ENCODE measurements at regions not wholly inside any gene's neighbourhood (a gene's known extent, or its start where the extent isn't known, plus 50 kb on each side); places are given as distances from the start of the nearest gene placed in this dataset.

GRCh38 chr20:48070991-48071652 is 285.8 kb upstream of the SULF2 start:
- H3F3A ChIP-seq (ENCODE audit: control insufficient read depth, insufficient read depth), result no peaks in the 10 kb centered on the region
- no peak overlapping the region for H3K4me2 ChIP-seq (ENCODE audit: low read length)
- no peak for TF ChIP-seq CTCF (IDR thresholded peaks at IDR 0.05; ENCODE audit: low read depth, low read length, poor library complexity, severe bottlenecking)
- no peak for TF ChIP-seq EZH2phosphoT487 (IDR thresholded peaks at IDR 0.05; ENCODE audit: borderline replicate concordance, low read length)
- no peaks in the 10 kb centered on the region for H3K9me2 ChIP-seq (replicated peaks; ENCODE audit: control insufficient read depth, low read length)
- no peaks in the 10 kb centered on the region; the same call in 1 of the 2 replicates for H3K79me2 ChIP-seq (ENCODE audit: control insufficient read depth, low read length)
- H3K27me3 ChIP-seq (ENCODE audit: control insufficient read depth, low read length), result peaks cover 3% of the 10 kb centered on the region; the same call in 1 of the 2 replicates
- no peaks in the 10 kb centered on the region for H3K9me3 ChIP-seq (ENCODE audit: control insufficient read depth, insufficient read depth, low read length)
- no peak overlapping the region for H3K4me3 ChIP-seq (ENCODE audit: low read length)
- no peaks in the 10 kb centered on the region for H3K4me1 ChIP-seq (ENCODE audit: control insufficient read depth, low read length)
- H3K36me3 ChIP-seq (ENCODE audit: control insufficient read depth, low read length), result no peaks in the 10 kb centered on the region
- H4K20me1 ChIP-seq (ENCODE audit: control insufficient read depth, insufficient read depth, low read depth, low read length), result no peaks in the 10 kb centered on the region
- H3K27ac ChIP-seq (ENCODE audit: low read depth, low read length), result no peak overlapping the region

GRCh38 chr20:48069596-48069995 is 284.3 kb upstream of the SULF2 start:
- Histone ChIP-seq H3K79me2 (ENCODE audit: control insufficient read depth, low read length) (no peaks in the 10 kb centered on the region), H3K27ac (ENCODE audit: low read depth, low read length) (no peak overlapping the region), H3F3A (ENCODE audit: control insufficient read depth, insufficient read depth) (no peaks in the 10 kb centered on the region), H4K20me1 (ENCODE audit: control insufficient read depth, insufficient read depth, low read depth, low read length) (no peaks in the 10 kb centered on the region), H3K4me2 (ENCODE audit: low read length) (no peak overlapping the region), H3K27me3 (ENCODE audit: control insufficient read depth, low read length) (peaks cover 3% of the 10 kb centered on the region; the same call in 1 of the 2 replicates), H3K36me3 (ENCODE audit: control insufficient read depth, low read length) (no peaks in the 10 kb centered on the region), H3K9me3 (ENCODE audit: control insufficient read depth, insufficient read depth, low read length) (no peaks in the 10 kb centered on the region), H3K9me2 (replicated peaks; ENCODE audit: control insufficient read depth, low read length) (no peaks in the 10 kb centered on the region), H3K4me3 (ENCODE audit: low read length) (no peak overlapping the region), H3K4me1 (ENCODE audit: control insufficient read depth, low read length) (no peaks in the 10 kb centered on the region)
- TF ChIP-seq EZH2phosphoT487 (IDR thresholded peaks at IDR 0.05; ENCODE audit: borderline replicate concordance, low read length), result no peak
- no peak for TF ChIP-seq CTCF (IDR thresholded peaks at IDR 0.05; ENCODE audit: low read depth, low read length, poor library complexity, severe bottlenecking)

GRCh38 chr20:48066851-48067250 is 281.6 kb upstream of the SULF2 start:
- Histone ChIP-seq H4K20me1 (ENCODE audit: control insufficient read depth, insufficient read depth, low read depth, low read length) (no peaks in the 10 kb centered on the region), H3K9me3 (ENCODE audit: control insufficient read depth, insufficient read depth, low read length) (no peaks in the 10 kb centered on the region), H3K4me1 (ENCODE audit: control insufficient read depth, low read length) (no peaks in the 10 kb centered on the region), H3K27ac (ENCODE audit: low read depth, low read length) (no peak overlapping the region), H3F3A (ENCODE audit: control insufficient read depth, insufficient read depth) (no peaks in the 10 kb centered on the region), H3K4me2 (ENCODE audit: low read length) (no peak overlapping the region), H3K36me3 (ENCODE audit: control insufficient read depth, low read length) (no peaks in the 10 kb centered on the region), H3K4me3 (ENCODE audit: low read length) (no peak overlapping the region), H3K79me2 (ENCODE audit: control insufficient read depth, low read length) (no peaks in the 10 kb centered on the region), H3K27me3 (ENCODE audit: control insufficient read depth, low read length) (peaks cover 3% of the 10 kb centered on the region; the same call in 1 of the 2 replicates), H3K9me2 (replicated peaks; ENCODE audit: control insufficient read depth, low read length) (no peaks in the 10 kb centered on the region)
- TF ChIP-seq EZH2phosphoT487 (IDR thresholded peaks at IDR 0.05; ENCODE audit: borderline replicate concordance, low read length) (no peak), CTCF (IDR thresholded peaks at IDR 0.05; ENCODE audit: low read depth, low read length, poor library complexity, severe bottlenecking) (no peak)
